ENCODE measurements at regions not wholly inside any gene's neighbourhood (a gene's known extent, or its start where the extent isn't known, plus 50 kb on each side); places are given as distances from the start of the nearest gene placed in this dataset.
"Not testable (repeated sequence)": the region's sequence is repeated elsewhere in the genome, so short reads cannot be mapped to it uniquely, and the experiment has no call there.

GRCh38 chr11:13137844-13138301 is 128.8 kb downstream of the RASSF10 start:
- no peak for FAIRE-seq

GRCh38 chr11:13139085-13139484 is 130.0 kb downstream of the RASSF10 start:
- FAIRE-seq = not testable (repeated sequence)

- no peak for FAIRE-seq
Measured at GRCh38 chr11:13140028-13140870, 131.1 kb downstream of the RASSF10 start.

- FAIRE-seq = no peak
Measured at GRCh38 chr11:13140873-13141655, 131.9 kb downstream of the RASSF10 start.

- FAIRE-seq = no peak
Measured at GRCh38 chr11:13141731-13142709, 132.9 kb downstream of the RASSF10 start.

- FAIRE-seq = no peak
Measured at GRCh38 chr11:13143486-13144297, 133.9 kb upstream of the BMAL1 start.

- no peak for FAIRE-seq
Measured at GRCh38 chr11:13145461-13145860, 132.1 kb upstream of the BMAL1 start.

GRCh38 chr11:13149991-13150390 is 127.6 kb upstream of the BMAL1 start:
- FAIRE-seq = no peak

- no peak for FAIRE-seq
Measured at GRCh38 chr11:13150487-13150886, 127.1 kb upstream of the BMAL1 start.

GRCh38 chr11:13152264-13152663 is 125.3 kb upstream of the BMAL1 start:
- no peak for FAIRE-seq

GRCh38 chr11:13152736-13153541 is 124.7 kb upstream of the BMAL1 start:
- no peak for FAIRE-seq

GRCh38 chr11:13154374-13154773 is 123.2 kb upstream of the BMAL1 start:
- FAIRE-seq = not testable (repeated sequence)

GRCh38 chr11:13160346-13160745 is 117.2 kb upstream of the BMAL1 start:
- FAIRE-seq = no peak

GRCh38 chr11:13160806-13161205 is 116.8 kb upstream of the BMAL1 start:
- no peak for FAIRE-seq

- FAIRE-seq = no peak
Measured at GRCh38 chr11:13163158-13163557, 114.4 kb upstream of the BMAL1 start.

- FAIRE-seq = no peak
Measured at GRCh38 chr11:13166036-13166435, 111.6 kb upstream of the BMAL1 start.

- no peak for FAIRE-seq
Measured at GRCh38 chr11:13168271-13168670, 109.3 kb upstream of the BMAL1 start.

- FAIRE-seq = no peak
Measured at GRCh38 chr11:13169709-13170108, 107.9 kb upstream of the BMAL1 start.

GRCh38 chr11:13174090-13174489 is 103.5 kb upstream of the BMAL1 start:
- FAIRE-seq = no peak

GRCh38 chr11:13183094-13183825 is 94.3 kb upstream of the BMAL1 start:
- FAIRE-seq = peak; percentile 20
